ENCODE measurements at regions not wholly inside any gene's neighbourhood (a gene's known extent, or its start where the extent isn't known, plus 50 kb on each side); places are given as distances from the start of the nearest gene placed in this dataset.
"Not testable (repeated sequence)": the region's sequence is repeated elsewhere in the genome, so short reads cannot be mapped to it uniquely, and the experiment has no call there.

GRCh38 chr14:106192701-106193100, 666.3 kb downstream of the TMEM121 start:
- H3K27me3 ChIP-seq (ENCODE audit: control insufficient read depth in 1 of 2, insufficient read depth in 2 of 2, low read length in 1 of 2); H3K4me1 ChIP-seq (ENCODE audit: control insufficient read depth in 1 of 2, insufficient read depth in 2 of 2, low read length in 2 of 2); intact Hi-C loops (cut with DNase I); H3K36me3 ChIP-seq (ENCODE audit: control insufficient read depth in 1 of 2, insufficient read depth in 2 of 2, low read length in 1 of 2); H3K4me3 ChIP-seq (ENCODE audit: low read length in 2 of 2); ATAC-seq (ENCODE audit: low FRiP score); DNase-seq; H3K27ac ChIP-seq (ENCODE audit: low read depth in 1 of 2, low read length in 2 of 2); H3K9me3 ChIP-seq (ENCODE audit: control insufficient read depth, low read length): not testable (repeated sequence)

GRCh38 chr14:106196459-106196858, 670.1 kb downstream of the TMEM121 start:
- H3K27ac ChIP-seq (ENCODE audit: low read depth in 1 of 2, low read length in 2 of 2); intact Hi-C loops (cut with DNase I); H3K4me3 ChIP-seq (ENCODE audit: low read length in 2 of 2); H3K4me1 ChIP-seq (ENCODE audit: control insufficient read depth in 1 of 2, insufficient read depth in 2 of 2, low read length in 2 of 2); ATAC-seq (ENCODE audit: low FRiP score); H3K9me3 ChIP-seq (ENCODE audit: control insufficient read depth, low read length); H3K36me3 ChIP-seq (ENCODE audit: control insufficient read depth in 1 of 2, insufficient read depth in 2 of 2, low read length in 1 of 2); H3K27me3 ChIP-seq (ENCODE audit: control insufficient read depth in 1 of 2, insufficient read depth in 2 of 2, low read length in 1 of 2); DNase-seq: not testable (repeated sequence)
- 54% methylated on average over 7 of the region's 7 CpGs for WGBS, 2 donors

GRCh38 chr14:106197264-106197663, 670.9 kb downstream of the TMEM121 start:
- H3K4me1 ChIP-seq (ENCODE audit: control insufficient read depth in 1 of 2, insufficient read depth in 2 of 2, low read length in 2 of 2); H3K36me3 ChIP-seq (ENCODE audit: control insufficient read depth in 1 of 2, insufficient read depth in 2 of 2, low read length in 1 of 2); H3K9me3 ChIP-seq (ENCODE audit: control insufficient read depth, low read length); H3K27ac ChIP-seq (ENCODE audit: low read depth in 1 of 2, low read length in 2 of 2); intact Hi-C loops (cut with DNase I); H3K4me3 ChIP-seq (ENCODE audit: low read length in 2 of 2); DNase-seq; H3K27me3 ChIP-seq (ENCODE audit: control insufficient read depth in 1 of 2, insufficient read depth in 2 of 2, low read length in 1 of 2); ATAC-seq (ENCODE audit: low FRiP score): not testable (repeated sequence)
- WGBS, 2 donors = 50 to 54% methylated on average over 4 of the region's 4 CpGs

DNA sequence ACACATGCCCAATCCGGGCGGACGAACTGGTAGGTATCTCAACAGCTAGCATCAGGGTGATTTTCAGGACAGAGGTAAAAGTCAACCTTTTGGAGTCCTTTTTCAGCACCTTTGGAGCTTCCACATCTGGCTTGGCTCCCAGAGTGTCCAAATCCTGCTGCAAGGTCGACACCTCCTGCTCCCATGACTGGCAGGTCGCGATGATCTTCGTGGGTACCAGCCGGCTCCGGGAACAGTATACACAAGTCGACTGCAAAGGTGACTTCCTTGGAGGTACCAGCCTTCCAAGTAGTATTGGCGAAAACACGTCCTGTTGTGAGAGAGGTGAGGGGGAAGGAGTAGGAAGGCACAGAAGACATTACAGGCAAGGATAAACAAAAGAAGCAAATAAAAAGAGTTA, 672.7 kb downstream of the TMEM121 start:
- no peak for ATAC-seq (ENCODE audit: low FRiP score)
- WGBS, 2 donors = 74 to 79% methylated on average over 12 of the region's 12 CpGs
- H3K4me3 ChIP-seq (ENCODE audit: low read length in 2 of 2) = no peak overlapping the region
- no peaks in the 10 kb centered on the region for H3K27me3 ChIP-seq (ENCODE audit: control insufficient read depth in 1 of 2, insufficient read depth in 2 of 2, low read length in 1 of 2)
- intact Hi-C loops (cut with DNase I) = no loop called here
- H3K9me3 ChIP-seq (ENCODE audit: control insufficient read depth, low read length) = peaks cover 2% of the 10 kb centered on the region
- no peaks in the 10 kb centered on the region for H3K4me1 ChIP-seq (ENCODE audit: control insufficient read depth in 1 of 2, insufficient read depth in 2 of 2, low read length in 2 of 2)
- DNase-seq = no peak
- no peak overlapping the region for H3K27ac ChIP-seq (ENCODE audit: low read depth in 1 of 2, low read length in 2 of 2)
- H3K36me3 ChIP-seq (ENCODE audit: control insufficient read depth in 1 of 2, insufficient read depth in 2 of 2, low read length in 1 of 2) = no peaks in the 10 kb centered on the region

DNA sequence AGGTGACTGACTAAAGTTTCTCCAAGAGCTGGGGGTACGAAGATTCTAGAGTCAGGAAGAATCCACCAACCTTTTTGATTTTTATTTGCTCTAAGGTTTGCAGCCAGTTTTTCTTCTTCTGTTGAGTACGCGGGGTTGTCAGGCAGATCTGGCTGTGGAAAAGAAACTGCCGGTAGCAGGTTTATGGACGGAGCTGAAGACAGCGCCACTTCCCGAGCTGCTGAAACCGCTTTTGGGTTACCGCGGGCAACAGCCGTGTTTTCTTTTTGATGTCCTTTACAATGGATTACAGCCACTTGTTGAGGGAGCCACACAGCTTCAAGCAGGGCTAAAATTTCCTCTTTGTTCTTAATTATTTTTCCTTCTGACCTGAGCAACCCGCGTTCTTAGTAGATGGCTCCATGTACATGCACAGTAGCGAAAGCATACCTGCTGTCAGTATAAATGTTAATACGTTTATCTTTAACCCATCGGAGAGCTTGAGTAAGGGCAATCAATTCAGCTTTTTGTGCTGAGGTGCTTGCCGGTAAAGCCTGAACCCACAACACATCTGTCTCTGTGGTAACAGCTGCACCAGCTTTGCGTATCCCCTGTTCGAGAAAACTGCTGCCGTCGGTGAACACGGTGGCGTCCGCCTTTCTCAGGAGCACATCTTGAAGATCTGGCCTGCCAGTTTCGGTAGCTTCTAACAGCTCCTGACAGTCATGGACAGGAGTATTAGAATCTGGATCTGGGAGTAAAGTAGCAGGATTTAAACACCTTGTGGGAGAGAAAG, 674.3 kb downstream of the TMEM121 start:
- 87 to 88% methylated on average over 25 of the region's 25 CpGs for WGBS, 2 donors
- no peaks in the 10 kb centered on the region for H3K4me1 ChIP-seq (ENCODE audit: control insufficient read depth in 1 of 2, insufficient read depth in 2 of 2, low read length in 2 of 2)
- ATAC-seq (ENCODE audit: low FRiP score) (no peak), DNase-seq (no peak)
- H3K27ac ChIP-seq (ENCODE audit: low read depth in 1 of 2, low read length in 2 of 2) = no peak overlapping the region
- H3K27me3 ChIP-seq (ENCODE audit: control insufficient read depth in 1 of 2, insufficient read depth in 2 of 2, low read length in 1 of 2) = no peaks in the 10 kb centered on the region
- no peak overlapping the region for H3K4me3 ChIP-seq (ENCODE audit: low read length in 2 of 2)
- H3K36me3 ChIP-seq (ENCODE audit: control insufficient read depth in 1 of 2, insufficient read depth in 2 of 2, low read length in 1 of 2) = no peaks in the 10 kb centered on the region
- H3K9me3 ChIP-seq (ENCODE audit: control insufficient read depth, low read length) = peaks cover 2% of the 10 kb centered on the region
- intact Hi-C loops (cut with DNase I) = no loop called here

DNA sequence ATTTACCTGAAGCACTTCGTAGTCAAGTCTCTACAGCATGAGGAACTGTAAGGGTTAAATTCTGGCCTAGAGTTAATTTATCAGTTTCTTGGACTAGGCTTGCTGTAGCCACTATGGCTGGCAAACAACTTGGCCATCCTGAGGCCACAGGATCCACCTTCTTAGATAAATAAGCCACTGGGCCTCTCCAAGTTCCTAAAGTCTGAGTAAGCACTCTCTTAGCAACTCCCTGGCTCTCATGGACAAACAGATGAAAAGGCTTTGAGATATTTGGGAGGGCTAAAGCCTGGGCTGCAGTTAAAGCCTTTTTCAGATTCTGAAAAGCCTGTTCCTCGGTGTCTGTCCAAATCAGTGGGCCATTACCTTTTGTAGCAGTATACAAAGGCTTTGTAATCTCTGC, 675.0 kb downstream of the TMEM121 start:
- Histone ChIP-seq H3K4me3 (ENCODE audit: low read length in 2 of 2) (no peak overlapping the region), H3K9me3 (ENCODE audit: control insufficient read depth, low read length) (peaks cover 2% of the 10 kb centered on the region), H3K27ac (ENCODE audit: low read depth in 1 of 2, low read length in 2 of 2) (no peak overlapping the region), H3K27me3 (ENCODE audit: control insufficient read depth in 1 of 2, insufficient read depth in 2 of 2, low read length in 1 of 2) (no peaks in the 10 kb centered on the region), H3K36me3 (ENCODE audit: control insufficient read depth in 1 of 2, insufficient read depth in 2 of 2, low read length in 1 of 2) (no peaks in the 10 kb centered on the region), H3K4me1 (ENCODE audit: control insufficient read depth in 1 of 2, insufficient read depth in 2 of 2, low read length in 2 of 2) (no peaks in the 10 kb centered on the region)
- ATAC-seq (ENCODE audit: low FRiP score) = no peak
- intact Hi-C loops (cut with DNase I) = no loop called here
- DNase-seq = no peak
- 47 to 62% methylated on average over 2 of the region's 2 CpGs for WGBS, 2 donors

DNA sequence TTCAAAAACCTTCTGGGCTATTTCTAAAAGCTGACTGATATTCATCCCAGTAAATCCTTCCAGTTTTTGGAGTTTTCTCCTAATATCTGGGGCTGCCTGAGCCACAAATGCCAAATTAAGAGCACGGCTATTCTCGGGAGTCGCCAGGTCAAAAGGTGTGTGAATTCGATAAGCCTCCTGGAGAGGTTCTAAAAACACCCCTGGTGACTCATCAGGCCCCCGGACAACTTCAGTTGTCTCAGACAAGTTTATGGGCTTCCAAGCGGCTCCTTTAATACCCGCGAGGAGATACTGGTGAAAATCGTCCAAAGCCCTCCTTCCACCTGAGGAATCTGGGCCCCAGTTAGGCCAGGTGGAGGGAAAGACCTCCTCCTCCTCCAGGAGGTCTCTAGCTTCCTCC, 677.1 kb downstream of the TMEM121 start:
- intact Hi-C loops (cut with DNase I) = no loop called here
- H3K27ac ChIP-seq (ENCODE audit: low read depth in 1 of 2, low read length in 2 of 2) = no peak overlapping the region
- no peaks in the 10 kb centered on the region for H3K36me3 ChIP-seq (ENCODE audit: control insufficient read depth in 1 of 2, insufficient read depth in 2 of 2, low read length in 1 of 2)
- peaks cover 2% of the 10 kb centered on the region for H3K9me3 ChIP-seq (ENCODE audit: control insufficient read depth, low read length)
- no peak overlapping the region for H3K4me3 ChIP-seq (ENCODE audit: low read length in 2 of 2)
- 76% methylated on average over 9 of the region's 9 CpGs for WGBS, 2 donors
- H3K27me3 ChIP-seq (ENCODE audit: control insufficient read depth in 1 of 2, insufficient read depth in 2 of 2, low read length in 1 of 2) = no peaks in the 10 kb centered on the region
- no peaks in the 10 kb centered on the region for H3K4me1 ChIP-seq (ENCODE audit: control insufficient read depth in 1 of 2, insufficient read depth in 2 of 2, low read length in 2 of 2)
- DNase-seq (no peak), ATAC-seq (ENCODE audit: low FRiP score) (no peak)

- intact Hi-C loops (cut with DNase I) = no loop called here
- Histone ChIP-seq H3K27me3 (ENCODE audit: control insufficient read depth in 1 of 2, insufficient read depth in 2 of 2, low read length in 1 of 2) (no peaks in the 10 kb centered on the region), H3K4me1 (ENCODE audit: control insufficient read depth in 1 of 2, insufficient read depth in 2 of 2, low read length in 2 of 2) (no peaks in the 10 kb centered on the region), H3K4me3 (ENCODE audit: low read length in 2 of 2) (no peak overlapping the region), H3K36me3 (ENCODE audit: control insufficient read depth in 1 of 2, insufficient read depth in 2 of 2, low read length in 1 of 2) (no peaks in the 10 kb centered on the region), H3K9me3 (ENCODE audit: control insufficient read depth, low read length) (peaks cover 2% of the 10 kb centered on the region), H3K27ac (ENCODE audit: low read depth in 1 of 2, low read length in 2 of 2) (no peak overlapping the region)
- DNase-seq (no peak), ATAC-seq (ENCODE audit: low FRiP score) (no peak)
- 79 to 80% methylated on average over 18 of the region's 18 CpGs for WGBS, 2 donors
Measured at GRCh38 chr14:106204063-106204462, 677.7 kb downstream of the TMEM121 start.

DNA sequence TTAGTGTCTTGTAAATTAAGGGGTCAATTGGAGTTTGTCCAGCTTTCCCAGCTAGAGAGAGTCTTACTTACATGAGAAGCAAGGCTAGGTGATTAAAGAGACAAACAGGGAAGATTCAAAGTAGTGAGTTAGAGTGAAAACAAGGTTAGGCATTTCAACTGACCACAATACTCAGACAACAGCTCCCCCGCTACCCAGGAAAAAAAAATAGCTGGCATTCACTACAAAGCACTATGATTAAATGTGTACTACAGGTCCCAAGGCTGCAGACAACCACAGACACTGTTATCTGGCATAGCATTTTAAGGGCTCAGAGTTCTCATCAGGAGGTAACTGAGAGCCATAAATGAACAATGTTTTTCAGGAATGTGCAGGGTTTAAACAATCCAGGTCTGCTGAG, 680.9 kb downstream of the TMEM121 start:
- no peaks in the 10 kb centered on the region for H3K27me3 ChIP-seq (ENCODE audit: control insufficient read depth in 1 of 2, insufficient read depth in 2 of 2, low read length in 1 of 2)
- 48 to 56% methylated on average over 1 of the region's 1 CpG for WGBS, 2 donors

More for the DNA sequence above, 680.9 kb downstream of the TMEM121 start:
- Histone ChIP-seq H3K4me3 (ENCODE audit: low read length in 2 of 2) (no peak overlapping the region), H3K9me3 (ENCODE audit: control insufficient read depth, low read length) (peaks cover 1% of the 10 kb centered on the region), H3K27ac (ENCODE audit: low read depth in 1 of 2, low read length in 2 of 2) (no peak overlapping the region), H3K36me3 (ENCODE audit: control insufficient read depth in 1 of 2, insufficient read depth in 2 of 2, low read length in 1 of 2) (no peaks in the 10 kb centered on the region), H3K4me1 (ENCODE audit: control insufficient read depth in 1 of 2, insufficient read depth in 2 of 2, low read length in 2 of 2) (no peaks in the 10 kb centered on the region)
- DNase-seq (no peak), ATAC-seq (ENCODE audit: low FRiP score) (no peak)
- intact Hi-C loops (cut with DNase I) = no loop called here
